ENCODE measurements at regions not wholly inside any gene's neighbourhood (a gene's known extent, or its start where the extent isn't known, plus 50 kb on each side); places are given as distances from the start of the nearest gene placed in this dataset.

DNA sequence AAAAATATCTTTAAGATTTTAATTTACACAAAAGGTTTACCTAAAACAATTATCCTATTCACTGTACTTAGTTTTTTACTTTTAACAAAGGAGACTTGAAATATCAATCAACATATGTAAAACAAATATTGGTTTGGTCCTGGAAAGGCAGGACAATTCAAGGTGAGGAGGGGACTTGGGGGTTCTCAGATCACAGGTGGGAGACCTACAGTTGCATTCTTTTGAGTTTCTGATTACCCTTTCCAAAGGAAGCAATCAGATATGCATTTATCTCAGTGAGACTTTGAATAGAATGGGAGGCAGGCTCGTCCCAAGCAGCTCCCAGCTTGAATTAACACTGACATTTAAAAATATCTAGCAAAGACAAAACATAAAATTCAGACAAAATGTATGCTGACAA, 1917.3 kb downstream of the C4orf33 start:
- no peak for DNase-seq (ENCODE audit: extremely low read depth in 1 of 4, low spot score in 3 of 4)
- H3K27me3 ChIP-seq (ENCODE audit: control insufficient read depth in 2 of 2, insufficient read depth in 2 of 2, low read length in 2 of 2), result no peaks in the 10 kb centered on the region
- 6% methylated on average over 1 of the region's 1 CpG for WGBS (ENCODE audit: insufficient coverage, low coverage, missing lambda C conversion rate)
- in situ Hi-C loops (cut with MboI), result no loop called here
- H3K27ac ChIP-seq (ENCODE audit: extremely low read depth, low read depth, low read length), result no peak overlapping the region
- no peak overlapping the region for H3K4me2 ChIP-seq (ENCODE audit: insufficient read depth, low read length)
- H2AFZ ChIP-seq (ENCODE audit: low read depth, low read length), result no peak overlapping the region
- H3K9ac ChIP-seq (ENCODE audit: insufficient read depth in 1 of 2, low read depth in 2 of 2, low read length in 2 of 2), result no peak overlapping the region
- no peaks in the 10 kb centered on the region for H4K20me1 ChIP-seq (replicated peaks; ENCODE audit: control insufficient read depth, insufficient read depth, low read length)
- intact Hi-C loops (cut with micrococcal nuclease), result no loop called here
- CTCF ChIA-PET (ENCODE audit: low intra/inter-chr PET ratio), result no interaction called here
- no peak for ATAC-seq
- no peak for FAIRE-seq
- H3K9me3 ChIP-seq (replicated peaks; ENCODE audit: control insufficient read depth, insufficient read depth, low read depth, low read length), result no peaks in the 10 kb centered on the region
- no peak overlapping the region for H3K4me3 ChIP-seq
- no peaks in the 10 kb centered on the region for H3K9me1 ChIP-seq (ENCODE audit: control insufficient read depth, insufficient read depth, low read length)
- no TSS peak for BruUV-seq (replicated peaks)
- no peaks in the 10 kb centered on the region for H3K4me1 ChIP-seq (replicated peaks in 1 of 2; ENCODE audit: control insufficient read depth in 2 of 2, insufficient read depth in 2 of 2, low read length in 2 of 2)
- H3K36me3 ChIP-seq (ENCODE audit: control insufficient read depth, insufficient read depth, low read length), result no peaks in the 10 kb centered on the region
- no peaks in the 10 kb centered on the region for H3K79me2 ChIP-seq (ENCODE audit: control insufficient read depth, insufficient read depth, low read length)
- POLR2A ChIA-PET, result no interaction called here
- TF ChIP-seq THAP7 (CRISPR knock-in tag; IDR thresholded peaks at IDR 0.05) (no peak), USF1 (CRISPR knock-in tag; IDR thresholded peaks at IDR 0.05) (no peak), ZNF239 (CRISPR knock-in tag; IDR thresholded peaks at IDR 0.05) (no peak), DACH1 (IDR thresholded peaks at IDR 0.05; ENCODE audit: partially characterized antibody) (no peak), PHF8 (IDR thresholded peaks at IDR 0.05; ENCODE audit: borderline replicate concordance, low read length) (no peak), LCOR (CRISPR knock-in tag; IDR thresholded peaks at IDR 0.05) (no peak), SIRT6 (IDR thresholded peaks at IDR 0.05; ENCODE audit: low read depth, low read length) (no peak), U2AF1 (optimal IDR thresholded peaks at IDR 0.05; ENCODE audit: low read depth, low read length) (no peak), FUS (optimal IDR thresholded peaks at IDR 0.05; ENCODE audit: low read depth, low read length) (no peak), HOMEZ (CRISPR knock-in tag; IDR thresholded peaks at IDR 0.05) (no peak), ZNF41 (CRISPR knock-in tag; conservative IDR thresholded peaks at IDR 0.05) (no peak), USF2 (CRISPR knock-in tag; IDR thresholded peaks at IDR 0.05) (no peak)
- TF ChIP-seq, protein P1, sequence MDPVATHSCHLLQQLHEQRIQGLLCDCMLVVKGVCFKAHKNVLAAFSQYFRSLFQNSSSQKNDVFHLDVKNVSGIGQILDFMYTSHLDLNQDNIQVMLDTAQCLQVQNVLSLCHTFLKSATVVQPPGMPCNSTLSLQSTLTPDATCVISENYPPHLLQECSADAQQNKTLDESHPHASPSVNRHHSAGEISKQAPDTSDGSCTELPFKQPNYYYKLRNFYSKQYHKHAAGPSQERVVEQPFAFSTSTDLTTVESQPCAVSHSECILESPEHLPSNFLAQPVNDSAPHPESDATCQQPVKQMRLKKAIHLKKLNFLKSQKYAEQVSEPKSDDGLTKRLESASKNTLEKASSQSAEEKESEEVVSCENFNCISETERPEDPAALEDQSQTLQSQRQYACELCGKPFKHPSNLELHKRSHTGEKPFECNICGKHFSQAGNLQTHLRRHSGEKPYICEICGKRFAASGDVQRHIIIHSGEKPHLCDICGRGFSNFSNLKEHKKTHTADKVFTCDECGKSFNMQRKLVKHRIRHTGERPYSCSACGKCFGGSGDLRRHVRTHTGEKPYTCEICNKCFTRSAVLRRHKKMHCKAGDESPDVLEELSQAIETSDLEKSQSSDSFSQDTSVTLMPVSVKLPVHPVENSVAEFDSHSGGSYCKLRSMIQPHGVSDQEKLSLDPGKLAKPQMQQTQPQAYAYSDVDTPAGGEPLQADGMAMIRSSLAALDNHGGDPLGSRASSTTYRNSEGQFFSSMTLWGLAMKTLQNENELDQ (CRISPR knock-in tag; IDR thresholded peaks at IDR 0.05; ENCODE audit: borderline replicate concordance), result no peak
